ENCODE measurements at regions not wholly inside any gene's neighbourhood (a gene's known extent, or its start where the extent isn't known, plus 50 kb on each side); places are given as distances from the start of the nearest gene placed in this dataset.
"Not testable (repeated sequence)": the region's sequence is repeated elsewhere in the genome, so short reads cannot be mapped to it uniquely, and the experiment has no call there.

DNA sequence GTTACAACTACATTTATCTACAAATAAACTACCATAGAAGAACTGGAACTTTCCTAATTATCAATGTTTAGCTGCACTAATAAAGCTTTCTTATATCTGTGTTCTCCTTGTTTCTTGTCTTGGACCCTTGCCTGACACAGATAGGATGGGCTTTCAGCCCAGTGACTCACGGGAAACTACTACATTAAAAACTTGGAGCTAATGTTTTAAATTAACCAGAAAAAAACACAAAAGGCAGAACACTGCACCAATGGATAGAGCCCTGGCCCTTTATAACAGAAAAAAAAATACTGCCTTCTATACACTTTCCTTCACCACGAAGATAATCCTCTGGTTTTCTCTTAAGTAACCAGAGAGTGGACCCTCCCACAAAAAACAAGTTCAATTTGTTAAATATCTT lies 223.9 kb downstream of the BCL2L11 start:
- TF ChIP-seq CTCF, POLR2A (IDR thresholded peaks at IDR 0.05): not testable (repeated sequence)

Data from thyroid gland (tissue), 4 donors.